Osteoblast (primary cell): ENCODE measurements at regions not wholly inside any gene's neighbourhood (a gene's known extent, or its start where the extent isn't known, plus 50 kb on each side); places are given as distances from the start of the nearest gene placed in this dataset.

Experiments
- DNase-seq: peaks from one replicate; pipeline ENCODE4 v3.0.0; 2011; ENCODE audit warnings: low spot score, mixed read lengths; ENCODE audit not compliant: insufficient read length; ENCODE audit errors: missing footprints
- H2AFZ ChIP-seq: 2 replicates; pipeline ENCODE4 v1.6.0; 2011; ENCODE audit warnings: mild to moderate bottlenecking, low read length
- H3K27ac ChIP-seq: 2 replicates; pipeline ENCODE4 v1.5.1; 2011; ENCODE audit warnings: mild to moderate bottlenecking, low read depth, low read length, moderate library complexity
- H3K27me3 ChIP-seq: 2 replicates; pipeline ENCODE4 v1.6.0; 2012; ENCODE audit warnings: mild to moderate bottlenecking, control low read depth, inconsistent platforms, low read length, moderate library complexity; ENCODE audit not compliant: insufficient read depth
- H3K36me3 ChIP-seq: 2 replicates; pipeline ENCODE4 v1.5.1; 2011; ENCODE audit warnings: mild to moderate bottlenecking, low read length, control low read depth, moderate library complexity; ENCODE audit not compliant: insufficient read depth
- H3K4me1 ChIP-seq: 2 replicates; pipeline ENCODE4 v1.5.1; 2011; ENCODE audit warnings: mild to moderate bottlenecking, low read length, control low read depth, moderate library complexity; ENCODE audit not compliant: insufficient read depth
- H3K4me2 ChIP-seq: 2 replicates; pipeline ENCODE4 v1.6.0; 2011; ENCODE audit warnings: mild to moderate bottlenecking, low read length; ENCODE audit not compliant: insufficient read depth
- H3K4me3 ChIP-seq: fragments of 200-600 bp; sonication (generic); 3 replicates; pipeline ENCODE4 v1.5.1; 2012; ENCODE audit warnings: mild to moderate bottlenecking, low read length, inconsistent platforms; ENCODE audit not compliant: insufficient read depth
- H3K79me2 ChIP-seq: 2 replicates; pipeline ENCODE4 v1.6.0; 2012; ENCODE audit warnings: mild to moderate bottlenecking, low read length, control low read depth, inconsistent platforms; ENCODE audit not compliant: insufficient read depth
- H3K9me3 ChIP-seq: 2 replicates; pipeline ENCODE4 v1.5.1; 2011; ENCODE audit warnings: low read depth, low read length, control low read depth
- H4K20me1 ChIP-seq: 2 replicates; pipeline ENCODE4 v1.6.0; 2012; ENCODE audit warnings: mild to moderate bottlenecking, low read length, control low read depth; ENCODE audit not compliant: insufficient read depth
- TF ChIP-seq, protein P1 (sequence below): IDR thresholded peaks from 2 replicates; pipeline ENCODE4 v1.5.1; 2011; ENCODE audit warnings: mild to moderate bottlenecking, low read depth, low read length, moderate library complexity; ENCODE audit errors: extremely low read depth

DNA sequence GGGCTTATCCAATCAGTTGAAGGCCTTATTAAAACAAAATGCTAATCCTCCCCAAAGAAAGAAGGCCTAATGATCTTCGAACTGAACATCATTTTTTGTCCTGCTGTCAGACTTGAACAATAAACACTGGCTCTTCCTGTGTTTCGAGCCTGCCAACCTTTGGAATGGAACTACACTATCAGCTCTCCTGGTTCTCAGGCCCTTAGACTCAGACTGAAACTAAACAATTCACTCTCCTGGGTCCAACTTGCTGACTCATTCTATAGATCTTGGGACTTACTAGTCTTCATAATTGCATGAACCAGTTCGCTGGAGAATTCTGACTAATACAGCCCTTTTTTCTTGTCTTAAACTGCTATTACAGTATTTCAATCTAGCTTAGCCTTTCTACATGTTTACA lies 235.2 kb downstream of the LNPK start:
- TF ChIP-seq, protein P1, sequence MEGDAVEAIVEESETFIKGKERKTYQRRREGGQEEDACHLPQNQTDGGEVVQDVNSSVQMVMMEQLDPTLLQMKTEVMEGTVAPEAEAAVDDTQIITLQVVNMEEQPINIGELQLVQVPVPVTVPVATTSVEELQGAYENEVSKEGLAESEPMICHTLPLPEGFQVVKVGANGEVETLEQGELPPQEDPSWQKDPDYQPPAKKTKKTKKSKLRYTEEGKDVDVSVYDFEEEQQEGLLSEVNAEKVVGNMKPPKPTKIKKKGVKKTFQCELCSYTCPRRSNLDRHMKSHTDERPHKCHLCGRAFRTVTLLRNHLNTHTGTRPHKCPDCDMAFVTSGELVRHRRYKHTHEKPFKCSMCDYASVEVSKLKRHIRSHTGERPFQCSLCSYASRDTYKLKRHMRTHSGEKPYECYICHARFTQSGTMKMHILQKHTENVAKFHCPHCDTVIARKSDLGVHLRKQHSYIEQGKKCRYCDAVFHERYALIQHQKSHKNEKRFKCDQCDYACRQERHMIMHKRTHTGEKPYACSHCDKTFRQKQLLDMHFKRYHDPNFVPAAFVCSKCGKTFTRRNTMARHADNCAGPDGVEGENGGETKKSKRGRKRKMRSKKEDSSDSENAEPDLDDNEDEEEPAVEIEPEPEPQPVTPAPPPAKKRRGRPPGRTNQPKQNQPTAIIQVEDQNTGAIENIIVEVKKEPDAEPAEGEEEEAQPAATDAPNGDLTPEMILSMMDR: no peak
- H2AFZ ChIP-seq: no peak overlapping the region

DNA sequence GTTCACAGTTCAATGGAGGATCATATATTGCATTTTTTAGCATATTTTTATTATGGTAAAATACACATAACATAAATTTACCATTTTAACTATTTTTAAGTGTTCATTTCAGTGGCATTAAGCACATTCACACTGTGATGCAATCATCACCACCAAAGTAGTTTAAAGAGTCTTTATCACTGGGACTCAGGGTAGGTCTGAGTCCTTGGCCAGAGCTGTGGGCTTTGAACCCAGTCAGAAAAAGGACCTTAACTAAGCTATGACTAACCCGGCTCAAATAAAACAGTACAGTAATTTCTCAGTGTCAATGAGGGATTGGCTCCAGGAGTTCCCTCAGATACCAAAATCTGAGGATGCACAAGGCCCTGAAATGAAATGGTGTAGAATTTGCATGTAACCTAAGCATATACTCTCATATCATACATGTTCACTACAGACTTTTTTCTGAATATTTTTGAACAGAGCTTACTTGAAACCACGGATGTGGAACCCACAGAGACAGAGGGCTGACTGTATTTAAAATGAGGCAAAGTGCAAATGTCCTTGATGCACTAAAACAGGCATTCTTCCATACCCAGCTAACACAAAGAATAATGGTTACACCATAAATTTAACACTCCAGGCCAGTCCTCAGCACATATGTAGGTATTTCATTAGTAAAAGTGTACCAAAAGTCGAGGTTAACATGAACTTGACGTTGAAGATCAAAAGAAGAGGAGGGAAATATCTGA lies 246.2 kb downstream of the LNPK start:
- H3K27me3 ChIP-seq: no peaks in the 10 kb centered on the region
- H3K4me3 ChIP-seq: no peak overlapping the region
- TF ChIP-seq, protein P1: no peak
- no peak overlapping the region for H3K4me2 ChIP-seq
- H2AFZ ChIP-seq: no peak overlapping the region
- no peaks in the 10 kb centered on the region for H4K20me1 ChIP-seq
- no peak for DNase-seq
- H3K79me2 ChIP-seq: no peaks in the 10 kb centered on the region
- H3K36me3 ChIP-seq: no peaks in the 10 kb centered on the region
- H3K9me3 ChIP-seq: no peaks in the 10 kb centered on the region
- H3K4me1 ChIP-seq: no peaks in the 10 kb centered on the region
- H3K27ac ChIP-seq: no peak overlapping the region

More for the DNA sequence above, 235.2 kb downstream of the LNPK start:
- Histone ChIP-seq H3K4me1 (no peaks in the 10 kb centered on the region), H3K27me3 (no peaks in the 10 kb centered on the region), H3K4me2 (no peak overlapping the region), H3K79me2 (no peaks in the 10 kb centered on the region), H3K4me3 (no peak overlapping the region), H4K20me1 (no peaks in the 10 kb centered on the region), H3K36me3 (no peaks in the 10 kb centered on the region), H3K9me3 (no peaks in the 10 kb centered on the region), H3K27ac (no peak overlapping the region)
- no peak for DNase-seq

DNA sequence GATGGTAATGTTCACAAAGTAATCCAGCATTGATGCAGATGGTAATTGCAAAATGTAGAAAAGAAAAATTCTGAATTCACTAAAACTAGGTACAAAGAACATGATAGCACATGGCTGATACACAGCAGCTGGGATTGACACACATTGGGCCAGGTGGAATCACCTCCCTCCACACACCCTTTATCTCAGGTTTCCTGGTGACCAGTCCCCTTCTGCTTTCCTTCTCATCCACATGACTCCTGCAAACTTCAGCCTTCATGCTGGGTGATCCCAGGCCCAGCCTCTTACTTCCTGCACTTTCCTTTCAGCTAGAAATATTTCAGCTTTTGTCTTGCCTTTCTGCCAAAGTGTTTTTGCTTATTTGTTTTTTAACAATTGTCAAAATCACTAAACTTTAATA lies 246.9 kb downstream of the LNPK start:
- H3K27me3 ChIP-seq: no peaks in the 10 kb centered on the region

DNA sequence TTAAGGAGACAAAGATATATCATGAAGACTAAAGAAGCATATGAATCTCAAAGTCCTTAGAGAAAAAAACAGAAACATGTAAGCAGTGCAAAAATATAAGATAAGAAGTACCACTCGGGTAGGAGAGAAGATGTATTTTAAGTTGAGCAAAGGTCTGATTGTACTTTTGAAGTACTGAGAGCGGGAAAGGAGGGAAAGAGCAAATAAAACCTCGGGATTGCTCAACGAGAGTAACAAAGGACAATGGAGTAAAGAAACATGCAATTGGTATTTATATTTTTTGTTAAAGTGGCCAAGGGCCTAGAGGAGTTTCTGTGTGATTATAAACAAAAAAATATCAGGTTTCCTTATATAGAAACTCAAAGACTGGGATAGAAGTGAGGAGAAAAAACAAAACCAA lies 251.9 kb downstream of the LNPK start:
- no peak overlapping the region for H2AFZ ChIP-seq
- H3K9me3 ChIP-seq: no peaks in the 10 kb centered on the region
- no peaks in the 10 kb centered on the region for H4K20me1 ChIP-seq
- H3K27ac ChIP-seq: no peak overlapping the region
- H3K4me3 ChIP-seq: no peak overlapping the region
- no peaks in the 10 kb centered on the region for H3K4me1 ChIP-seq
- H3K79me2 ChIP-seq: no peaks in the 10 kb centered on the region
- TF ChIP-seq, protein P1: no peak
- no peak for DNase-seq
- H3K27me3 ChIP-seq: no peaks in the 10 kb centered on the region
- H3K36me3 ChIP-seq: no peaks in the 10 kb centered on the region
- H3K4me2 ChIP-seq: no peak overlapping the region

More for the DNA sequence above, 246.9 kb downstream of the LNPK start:
- Histone ChIP-seq H3K9me3 (no peaks in the 10 kb centered on the region), H3K79me2 (no peaks in the 10 kb centered on the region), H2AFZ (no peak overlapping the region), H3K4me2 (no peak overlapping the region), H4K20me1 (no peaks in the 10 kb centered on the region), H3K4me3 (no peak overlapping the region), H3K36me3 (no peaks in the 10 kb centered on the region), H3K27ac (no peak overlapping the region), H3K4me1 (no peaks in the 10 kb centered on the region)
- TF ChIP-seq, protein P1: no peak
- DNase-seq: no peak
